ENCODE measurements at regions not wholly inside any gene's neighbourhood (a gene's known extent, or its start where the extent isn't known, plus 50 kb on each side); places are given as distances from the start of the nearest gene placed in this dataset.

DNA sequence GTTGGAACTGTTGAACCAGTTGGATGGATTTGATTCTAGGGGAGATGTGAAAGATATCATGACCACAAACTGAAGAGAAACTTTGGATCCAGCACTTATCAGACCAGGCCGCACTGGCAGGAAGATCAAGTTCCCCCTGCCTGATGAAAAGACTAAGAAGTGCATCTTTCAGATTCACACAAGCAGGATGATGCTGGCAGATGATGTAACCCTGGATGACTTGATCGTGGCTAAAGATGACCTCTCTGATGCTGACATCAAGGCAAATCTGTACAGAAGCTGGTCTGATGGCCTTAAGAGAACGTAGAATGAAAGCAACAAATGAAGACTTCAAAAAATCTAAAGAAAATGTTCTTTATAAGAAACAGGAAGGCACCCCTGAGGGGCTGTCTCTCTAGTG lies 72.8 kb upstream of the CDYL start:
- Histone ChIP-seq H3K4me3 (ENCODE audit: low read depth in 1 of 2, low read length in 2 of 2) (no peak overlapping the region), H3K27me3 (ENCODE audit: control insufficient read depth in 1 of 2, insufficient read depth in 2 of 2, low read length in 2 of 2) (no peaks in the 10 kb centered on the region), H3K9ac (ENCODE audit: low read depth in 1 of 2, low read length in 2 of 2) (no peak overlapping the region), H3K9me3 (ENCODE audit: control insufficient read depth in 1 of 2, low read length in 2 of 2) (no peaks in the 10 kb centered on the region), H3K36me3 (ENCODE audit: control insufficient read depth in 1 of 2, insufficient read depth in 2 of 2, low read length in 2 of 2) (no peaks in the 10 kb centered on the region), H3K4me1 (ENCODE audit: control insufficient read depth in 1 of 2, insufficient read depth in 2 of 2, low read length in 2 of 2) (no peaks in the 10 kb centered on the region), H3K27ac (ENCODE audit: low read depth, low read length) (no peak overlapping the region)

- Histone ChIP-seq H3K27me3 (ENCODE audit: control insufficient read depth in 1 of 2, insufficient read depth in 2 of 2, low read length in 2 of 2) (no peaks in the 10 kb centered on the region), H3K36me3 (ENCODE audit: control insufficient read depth in 1 of 2, insufficient read depth in 2 of 2, low read length in 2 of 2) (no peaks in the 10 kb centered on the region), H3K9ac (ENCODE audit: low read depth in 1 of 2, low read length in 2 of 2) (no peak overlapping the region), H3K4me1 (ENCODE audit: control insufficient read depth in 1 of 2, insufficient read depth in 2 of 2, low read length in 2 of 2) (no peaks in the 10 kb centered on the region), H3K9me3 (ENCODE audit: control insufficient read depth in 1 of 2, low read length in 2 of 2) (no peaks in the 10 kb centered on the region), H3K27ac (ENCODE audit: low read depth, low read length) (no peak overlapping the region), H3K4me3 (ENCODE audit: low read depth in 1 of 2, low read length in 2 of 2) (no peak overlapping the region)
These were observed 77.1 kb upstream of the CDYL start for GRCh38 chr6:4698901-4699659.

- H3K4me3 ChIP-seq (ENCODE audit: low read depth in 1 of 2, low read length in 2 of 2): no peak overlapping the region
- no peak overlapping the region for H3K9ac ChIP-seq (ENCODE audit: low read depth in 1 of 2, low read length in 2 of 2)
- H3K27me3 ChIP-seq (ENCODE audit: control insufficient read depth in 1 of 2, insufficient read depth in 2 of 2, low read length in 2 of 2): no peaks in the 10 kb centered on the region
- H3K36me3 ChIP-seq (ENCODE audit: control insufficient read depth in 1 of 2, insufficient read depth in 2 of 2, low read length in 2 of 2): no peaks in the 10 kb centered on the region
- H3K27ac ChIP-seq (ENCODE audit: low read depth, low read length): no peak overlapping the region
- no peaks in the 10 kb centered on the region for H3K4me1 ChIP-seq (ENCODE audit: control insufficient read depth in 1 of 2, insufficient read depth in 2 of 2, low read length in 2 of 2)
- H3K9me3 ChIP-seq (ENCODE audit: control insufficient read depth in 1 of 2, low read length in 2 of 2): peaks cover 0 to 3% of the 10 kb centered on the region in 2 donors
These were observed 82.8 kb upstream of the CDYL start for GRCh38 chr6:4693173-4693970.

DNA sequence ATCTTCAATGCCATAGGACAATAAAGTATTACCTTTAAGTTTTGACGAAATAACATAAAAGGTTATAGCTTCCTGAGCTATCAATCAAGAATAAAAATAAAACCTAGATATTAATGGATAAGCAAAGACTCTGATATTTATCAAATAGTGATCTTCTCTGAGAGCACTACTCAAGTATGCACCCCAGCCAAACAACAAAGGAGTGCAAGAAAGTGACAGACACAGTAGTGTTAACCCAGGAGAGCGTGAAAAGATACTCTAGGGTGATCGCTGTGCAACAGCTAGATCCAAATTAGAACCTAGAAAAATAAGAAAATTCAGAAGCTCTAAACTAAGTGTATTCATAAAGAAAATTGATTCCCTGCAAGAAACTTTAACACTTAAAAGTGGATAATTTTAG lies 83.5 kb upstream of the CDYL start:
- Histone ChIP-seq H3K27me3 (ENCODE audit: control insufficient read depth in 1 of 2, insufficient read depth in 2 of 2, low read length in 2 of 2) (no peaks in the 10 kb centered on the region), H3K27ac (ENCODE audit: low read depth, low read length) (no peak overlapping the region), H3K9ac (ENCODE audit: low read depth in 1 of 2, low read length in 2 of 2) (no peak overlapping the region), H3K36me3 (ENCODE audit: control insufficient read depth in 1 of 2, insufficient read depth in 2 of 2, low read length in 2 of 2) (no peaks in the 10 kb centered on the region), H3K4me3 (ENCODE audit: low read depth in 1 of 2, low read length in 2 of 2) (no peak overlapping the region), H3K9me3 (ENCODE audit: control insufficient read depth in 1 of 2, low read length in 2 of 2) (peaks cover 0 to 3% of the 10 kb centered on the region in 2 donors), H3K4me1 (ENCODE audit: control insufficient read depth in 1 of 2, insufficient read depth in 2 of 2, low read length in 2 of 2) (no peaks in the 10 kb centered on the region)

DNA sequence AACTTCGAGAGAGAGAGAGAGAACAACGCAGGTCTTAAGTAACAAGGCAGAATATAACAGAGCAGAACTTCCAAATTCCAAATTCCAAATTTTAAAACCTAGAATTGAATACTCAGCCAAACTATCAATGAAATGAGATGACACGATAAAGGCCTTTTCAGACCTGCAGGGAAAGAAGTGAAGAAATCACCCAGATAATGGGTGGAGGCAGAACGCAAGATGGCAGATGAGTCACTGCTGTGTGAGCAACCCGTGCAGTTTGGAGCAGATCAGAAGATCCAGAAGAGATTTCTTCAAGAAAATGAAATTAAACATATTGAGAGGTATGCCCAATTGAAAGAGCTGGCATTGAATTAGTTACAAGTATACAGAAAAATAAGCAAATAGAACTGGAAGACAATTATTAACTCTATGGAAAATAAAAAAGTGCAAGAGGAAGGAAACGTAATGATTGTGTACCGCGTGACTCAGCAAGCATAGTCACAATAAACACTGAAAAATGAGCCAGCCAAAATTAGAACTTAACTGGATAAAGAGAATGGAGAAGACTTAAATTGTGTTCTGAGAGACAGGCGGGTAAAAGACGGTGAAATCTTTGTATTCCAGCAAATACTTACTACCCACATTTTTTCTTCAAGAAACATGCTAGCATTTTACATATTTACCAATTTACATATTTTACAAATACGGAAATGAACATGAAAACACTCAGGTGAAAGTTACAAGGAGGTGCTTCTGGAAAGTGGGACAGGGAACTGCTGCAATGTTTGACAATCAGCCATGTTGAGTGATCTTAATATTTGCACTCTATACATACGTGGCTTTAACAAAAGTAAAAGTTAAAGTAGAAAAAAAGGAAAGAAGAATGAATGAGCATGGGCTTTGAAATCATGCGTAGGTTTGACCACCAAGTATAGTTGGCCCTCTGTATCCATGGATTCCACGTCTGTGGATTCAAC lies 87.9 kb upstream of the CDYL start:
- H3K4me1 ChIP-seq (ENCODE audit: control insufficient read depth in 1 of 2, insufficient read depth in 2 of 2, low read length in 2 of 2): no peaks in the 10 kb centered on the region
- H3K4me3 ChIP-seq (ENCODE audit: low read depth in 1 of 2, low read length in 2 of 2): no peak overlapping the region
- no peaks in the 10 kb centered on the region for H3K36me3 ChIP-seq (ENCODE audit: control insufficient read depth in 1 of 2, insufficient read depth in 2 of 2, low read length in 2 of 2)
- no peak overlapping the region for H3K9ac ChIP-seq (ENCODE audit: low read depth in 1 of 2, low read length in 2 of 2)
- peaks cover 0 to 3% of the 10 kb centered on the region in 2 donors for H3K9me3 ChIP-seq (ENCODE audit: control insufficient read depth in 1 of 2, low read length in 2 of 2)
- no peaks in the 10 kb centered on the region for H3K27me3 ChIP-seq (ENCODE audit: control insufficient read depth in 1 of 2, insufficient read depth in 2 of 2, low read length in 2 of 2)
- no peak overlapping the region for H3K27ac ChIP-seq (ENCODE audit: low read depth, low read length)

- H3K9me3 ChIP-seq (ENCODE audit: control insufficient read depth in 1 of 2, low read length in 2 of 2): peaks cover 0 to 3% of the 10 kb centered on the region in 2 donors
- H3K4me3 ChIP-seq (ENCODE audit: low read depth in 1 of 2, low read length in 2 of 2): no peak overlapping the region
- no peaks in the 10 kb centered on the region for H3K27me3 ChIP-seq (ENCODE audit: control insufficient read depth in 1 of 2, insufficient read depth in 2 of 2, low read length in 2 of 2)
- H3K36me3 ChIP-seq (ENCODE audit: control insufficient read depth in 1 of 2, insufficient read depth in 2 of 2, low read length in 2 of 2): no peaks in the 10 kb centered on the region
- no peak overlapping the region for H3K27ac ChIP-seq (ENCODE audit: low read depth, low read length)
- no peak overlapping the region for H3K9ac ChIP-seq (ENCODE audit: low read depth in 1 of 2, low read length in 2 of 2)
- no peaks in the 10 kb centered on the region for H3K4me1 ChIP-seq (ENCODE audit: control insufficient read depth in 1 of 2, insufficient read depth in 2 of 2, low read length in 2 of 2)
These were observed 88.6 kb upstream of the CDYL start for GRCh38 chr6:4687656-4687988.

GRCh38 chr6:4682431-4683097 lies 93.6 kb upstream of the CDYL start:
- H3K9me3 ChIP-seq (ENCODE audit: control insufficient read depth in 1 of 2, low read length in 2 of 2): no peaks in the 10 kb centered on the region
- H3K27me3 ChIP-seq (ENCODE audit: control insufficient read depth in 1 of 2, insufficient read depth in 2 of 2, low read length in 2 of 2): no peaks in the 10 kb centered on the region
- H3K36me3 ChIP-seq (ENCODE audit: control insufficient read depth in 1 of 2, insufficient read depth in 2 of 2, low read length in 2 of 2): no peaks in the 10 kb centered on the region
- H3K4me3 ChIP-seq (ENCODE audit: low read depth in 1 of 2, low read length in 2 of 2): no peak overlapping the region
- no peak overlapping the region for H3K27ac ChIP-seq (ENCODE audit: low read depth, low read length)
- no peaks in the 10 kb centered on the region for H3K4me1 ChIP-seq (ENCODE audit: control insufficient read depth in 1 of 2, insufficient read depth in 2 of 2, low read length in 2 of 2)
- H3K9ac ChIP-seq (ENCODE audit: low read depth in 1 of 2, low read length in 2 of 2): no peak overlapping the region

- H3K36me3 ChIP-seq (ENCODE audit: control insufficient read depth in 1 of 2, insufficient read depth in 2 of 2, low read length in 2 of 2): no peaks in the 10 kb centered on the region
- no peak overlapping the region for H3K9ac ChIP-seq (ENCODE audit: low read depth in 1 of 2, low read length in 2 of 2)
- no peak overlapping the region for H3K27ac ChIP-seq (ENCODE audit: low read depth, low read length)
- H3K27me3 ChIP-seq (ENCODE audit: control insufficient read depth in 1 of 2, insufficient read depth in 2 of 2, low read length in 2 of 2): no peaks in the 10 kb centered on the region
- H3K4me1 ChIP-seq (ENCODE audit: control insufficient read depth in 1 of 2, insufficient read depth in 2 of 2, low read length in 2 of 2): no peaks in the 10 kb centered on the region
- H3K4me3 ChIP-seq (ENCODE audit: low read depth in 1 of 2, low read length in 2 of 2): no peak overlapping the region
- no peaks in the 10 kb centered on the region for H3K9me3 ChIP-seq (ENCODE audit: control insufficient read depth in 1 of 2, low read length in 2 of 2)
These were observed 97.5 kb upstream of the CDYL start for GRCh38 chr6:4678506-4679300.

GRCh38 chr6:4677751-4678065 lies 98.5 kb upstream of the CDYL start:
- H3K9me3 ChIP-seq (ENCODE audit: control insufficient read depth in 1 of 2, low read length in 2 of 2): no peaks in the 10 kb centered on the region
- no peaks in the 10 kb centered on the region for H3K4me1 ChIP-seq (ENCODE audit: control insufficient read depth in 1 of 2, insufficient read depth in 2 of 2, low read length in 2 of 2)
- no peaks in the 10 kb centered on the region for H3K36me3 ChIP-seq (ENCODE audit: control insufficient read depth in 1 of 2, insufficient read depth in 2 of 2, low read length in 2 of 2)
- H3K9ac ChIP-seq (ENCODE audit: low read depth in 1 of 2, low read length in 2 of 2): no peak overlapping the region
- no peak overlapping the region for H3K4me3 ChIP-seq (ENCODE audit: low read depth in 1 of 2, low read length in 2 of 2)
- no peaks in the 10 kb centered on the region for H3K27me3 ChIP-seq (ENCODE audit: control insufficient read depth in 1 of 2, insufficient read depth in 2 of 2, low read length in 2 of 2)
- H3K27ac ChIP-seq (ENCODE audit: low read depth, low read length): no peak overlapping the region

All from duodenal mucosa (tissue), 2 donors.